ENCODE measurements at regions not wholly inside any gene's neighbourhood (a gene's known extent, or its start where the extent isn't known, plus 50 kb on each side); places are given as distances from the start of the nearest gene placed in this dataset.
A peak's percentile ranks its signal among the peaks of the same experiment; 100 is the strongest.

DNA sequence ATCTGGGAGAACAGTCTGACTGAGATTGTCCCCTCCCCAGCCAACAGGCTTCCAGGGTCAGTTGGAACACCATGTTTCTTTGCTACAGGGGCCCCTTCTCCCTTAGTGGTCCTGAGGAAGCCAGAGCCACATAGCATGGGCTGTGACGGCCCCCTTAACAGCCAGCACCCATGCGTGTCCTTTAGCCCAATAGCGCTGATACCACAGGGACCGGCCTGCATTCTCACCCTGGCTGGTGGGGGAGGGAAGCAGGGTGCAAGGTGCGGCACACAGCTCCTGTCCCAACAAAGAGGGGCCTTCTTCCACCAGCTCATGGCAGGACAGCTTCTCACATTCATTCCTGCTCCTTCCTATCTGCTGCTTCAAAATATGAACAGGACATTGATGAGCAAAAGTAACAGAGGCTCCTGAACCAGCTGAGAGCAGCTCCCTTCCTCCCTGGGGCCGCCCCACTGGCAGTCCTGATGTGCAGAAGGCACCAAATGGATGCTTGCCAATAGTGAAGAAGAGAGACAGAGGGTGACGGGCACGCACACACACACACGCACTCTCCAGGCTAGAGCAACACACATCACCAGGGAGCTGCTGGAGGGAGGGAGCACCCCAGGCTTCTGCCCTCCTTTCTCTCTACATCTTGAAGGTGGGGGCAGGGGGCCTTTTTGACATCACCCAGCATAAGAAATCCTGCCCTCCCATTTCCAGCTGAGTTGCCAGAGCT lies 99.4 kb downstream of the CRYAA start:
- no peaks in the 10 kb centered on the region for H3K36me3 ChIP-seq (replicated peaks; ENCODE audit: control insufficient read depth, insufficient read depth, low read length)
- H3K27me3 ChIP-seq (ENCODE audit: control insufficient read depth, insufficient read depth, low read length): no peaks in the 10 kb centered on the region
- peak; percentile 46 for DNase-seq
- no peak overlapping the region for H3K4me3 ChIP-seq (ENCODE audit: insufficient read depth, low read depth, low read length)

DNA sequence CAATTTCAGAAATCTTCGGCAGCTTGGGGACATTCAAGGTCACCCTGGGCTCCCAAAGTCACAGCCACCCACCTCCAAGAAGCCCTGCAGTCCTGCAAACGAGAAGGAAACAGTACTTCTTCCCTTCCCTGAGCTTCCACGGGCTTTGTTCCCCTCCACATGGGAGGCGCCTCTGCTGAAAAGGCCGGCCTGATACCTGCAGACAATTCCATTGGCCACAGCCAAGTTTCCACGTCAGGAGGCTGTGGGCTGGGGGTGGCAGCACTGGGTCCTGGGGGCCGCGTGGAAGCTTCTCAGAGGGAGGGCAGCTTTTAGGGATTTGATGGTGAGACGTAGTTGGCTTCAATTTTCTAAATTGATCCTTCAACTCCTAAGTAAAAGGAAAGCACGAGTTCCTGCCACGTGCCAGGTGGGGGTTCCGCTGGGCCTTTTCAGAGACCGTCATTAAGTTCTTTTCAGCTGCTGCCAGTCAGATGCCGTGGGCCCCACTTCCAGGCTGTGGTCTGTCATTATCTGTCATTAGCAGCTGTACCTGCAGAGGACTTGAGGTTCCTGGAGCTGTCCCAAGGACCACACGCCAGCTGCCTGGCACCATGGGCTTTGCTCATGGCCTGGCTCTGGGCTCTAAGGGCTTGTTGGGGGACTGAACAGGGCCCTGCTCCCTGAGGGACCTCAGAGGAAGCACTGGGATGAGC lies 98.7 kb downstream of the CRYAA start:
- Histone ChIP-seq H3K36me3 (replicated peaks; ENCODE audit: control insufficient read depth, insufficient read depth, low read length) (no peaks in the 10 kb centered on the region), H3K27me3 (ENCODE audit: control insufficient read depth, insufficient read depth, low read length) (no peaks in the 10 kb centered on the region), H3K4me3 (ENCODE audit: insufficient read depth, low read depth, low read length) (no peak overlapping the region)
- peak; percentile 56 for DNase-seq

DNA sequence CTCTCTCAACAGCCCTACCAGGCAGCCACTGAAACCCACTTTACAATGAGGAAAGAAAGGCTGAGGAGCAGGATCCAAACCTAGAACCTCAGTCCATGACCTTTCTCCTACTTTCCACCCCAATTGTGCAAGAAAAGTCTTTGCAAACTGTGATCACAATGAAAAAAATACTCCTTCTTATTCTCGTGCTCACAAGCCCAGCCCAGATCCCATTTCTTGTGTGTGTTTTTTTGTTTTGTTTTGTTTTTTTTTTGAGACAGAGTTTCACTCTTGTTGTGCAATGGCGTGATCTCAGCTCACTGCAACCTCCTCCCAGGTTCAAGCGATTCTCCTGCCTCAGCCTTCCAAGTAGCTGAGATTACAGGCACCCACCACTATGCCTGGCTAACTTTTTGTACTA lies 97.7 kb downstream of the CRYAA start:
- Histone ChIP-seq H3K27me3 (ENCODE audit: control insufficient read depth, insufficient read depth, low read length) (no peaks in the 10 kb centered on the region), H3K4me3 (ENCODE audit: insufficient read depth, low read depth, low read length) (no peak overlapping the region), H3K36me3 (replicated peaks; ENCODE audit: control insufficient read depth, insufficient read depth, low read length) (no peaks in the 10 kb centered on the region)
- DNase-seq: no peak

DNA sequence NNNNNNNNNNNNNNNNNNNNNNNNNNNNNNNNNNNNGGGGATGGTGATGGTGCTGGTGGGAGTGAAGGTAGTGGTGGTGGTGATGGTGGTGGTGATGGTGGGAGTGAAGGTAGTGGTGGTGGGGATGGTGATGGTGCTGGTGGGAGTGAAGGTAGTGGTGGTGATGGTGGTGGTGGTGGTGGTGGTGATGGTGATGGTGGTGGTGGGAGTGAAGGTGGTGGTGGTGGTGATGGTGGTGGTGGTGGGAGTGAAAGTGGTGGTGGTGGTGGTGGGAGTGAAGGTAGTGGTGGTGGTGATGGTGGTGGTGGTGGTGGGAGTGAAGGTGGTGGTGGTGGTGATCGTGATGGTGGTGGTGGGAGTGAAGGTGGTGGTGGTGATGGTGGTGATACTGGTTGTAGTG lies 93.6 kb downstream of the CRYAA start:
- no peaks in the 10 kb centered on the region for H3K27me3 ChIP-seq (ENCODE audit: control insufficient read depth, insufficient read depth, low read length)
- H3K4me3 ChIP-seq (ENCODE audit: insufficient read depth, low read depth, low read length): no peak overlapping the region
- H3K36me3 ChIP-seq (replicated peaks; ENCODE audit: control insufficient read depth, insufficient read depth, low read length): no peaks in the 10 kb centered on the region
- DNase-seq: no peak
